ENCODE measurements at regions not wholly inside any gene's neighbourhood (a gene's known extent, or its start where the extent isn't known, plus 50 kb on each side); places are given as distances from the start of the nearest gene placed in this dataset.

- TF ChIP-seq REST (IDR thresholded peaks at IDR 0.05; ENCODE audit: low read depth, low read length) (no peak), ELF1 (IDR thresholded peaks at IDR 0.05) (no peak), CTCF (IDR thresholded peaks at IDR 0.05) (no peak), JUND (IDR thresholded peaks at IDR 0.05) (no peak), YY1 (IDR thresholded peaks at IDR 0.05; ENCODE audit: low read depth) (no peak), GATA2 (CRISPR knock-in tag; IDR thresholded peaks at IDR 0.05) (no peak), TEAD4 (IDR thresholded peaks at IDR 0.05; ENCODE audit: borderline replicate concordance, insufficient read depth) (no peak), PBX3 (IDR thresholded peaks at IDR 0.05) (no peak), EP300 (IDR thresholded peaks at IDR 0.05; ENCODE audit: borderline replicate concordance in 1 of 2, low read depth in 1 of 2, low read length in 1 of 2) (no peak), TCF12 (IDR thresholded peaks at IDR 0.05) (no peak)
Measured at GRCh38 chr6:14757014-14757413, 488.9 kb upstream of the JARID2 start.

Data from SK-N-SH (cell line).